ENCODE measurements at regions not wholly inside any gene's neighbourhood (a gene's known extent, or its start where the extent isn't known, plus 50 kb on each side); places are given as distances from the start of the nearest gene placed in this dataset.

GRCh38 chr2:105643405-105644173, 101.1 kb upstream of the NCK2 start:
- TF ChIP-seq, protein P1, sequence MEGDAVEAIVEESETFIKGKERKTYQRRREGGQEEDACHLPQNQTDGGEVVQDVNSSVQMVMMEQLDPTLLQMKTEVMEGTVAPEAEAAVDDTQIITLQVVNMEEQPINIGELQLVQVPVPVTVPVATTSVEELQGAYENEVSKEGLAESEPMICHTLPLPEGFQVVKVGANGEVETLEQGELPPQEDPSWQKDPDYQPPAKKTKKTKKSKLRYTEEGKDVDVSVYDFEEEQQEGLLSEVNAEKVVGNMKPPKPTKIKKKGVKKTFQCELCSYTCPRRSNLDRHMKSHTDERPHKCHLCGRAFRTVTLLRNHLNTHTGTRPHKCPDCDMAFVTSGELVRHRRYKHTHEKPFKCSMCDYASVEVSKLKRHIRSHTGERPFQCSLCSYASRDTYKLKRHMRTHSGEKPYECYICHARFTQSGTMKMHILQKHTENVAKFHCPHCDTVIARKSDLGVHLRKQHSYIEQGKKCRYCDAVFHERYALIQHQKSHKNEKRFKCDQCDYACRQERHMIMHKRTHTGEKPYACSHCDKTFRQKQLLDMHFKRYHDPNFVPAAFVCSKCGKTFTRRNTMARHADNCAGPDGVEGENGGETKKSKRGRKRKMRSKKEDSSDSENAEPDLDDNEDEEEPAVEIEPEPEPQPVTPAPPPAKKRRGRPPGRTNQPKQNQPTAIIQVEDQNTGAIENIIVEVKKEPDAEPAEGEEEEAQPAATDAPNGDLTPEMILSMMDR (optimal IDR thresholded peaks at IDR 0.05 in 1 of 3, IDR thresholded peaks at IDR 0.05 in 1 of 3, conservative IDR thresholded peaks at IDR 0.05 in 1 of 3; ENCODE audit: extremely low read depth in 1 of 3, insufficient read depth in 2 of 3, low read length in 3 of 3): no peak
- no peak for TF ChIP-seq EZH2 (IDR thresholded peaks at IDR 0.05; ENCODE audit: low read length)

All from keratinocyte (primary cell).